CD14-positive monocyte (primary cell): ENCODE measurements at regions not wholly inside any gene's neighbourhood (a gene's known extent, or its start where the extent isn't known, plus 50 kb on each side); places are given as distances from the start of the nearest gene placed in this dataset.

Experiments
- DNase-seq, 3 donors: peaks; one replicate each; pipeline ENCODE4 v3.0.0-alpha.2; 2011 to 2022
- H2AFZ ChIP-seq: 2 replicates; pipeline ENCODE4 v1.6.0; 2012; ENCODE audit warnings: mild to moderate bottlenecking, low read depth, low read length, inconsistent platforms; ENCODE audit not compliant: insufficient read depth, poor library complexity, severe bottlenecking
- H3K27ac ChIP-seq, 2 donors: 1 replicate in 1 of 2; 2 replicates in 1 of 2; pipeline ENCODE4 v1.5.1; 2012 to 2013; ENCODE audit warnings: low read length in 2 of 2, control low read depth in 1 of 2, inconsistent platforms in 1 of 2, low read depth in 1 of 2, mild to moderate bottlenecking in 1 of 2
- H3K27me3 ChIP-seq, 2 donors: one replicate each; pipeline versions ENCODE4 v1.6.0 to v1.6.1; 2011 to 2013; ENCODE audit warnings: low read length in 2 of 2; ENCODE audit not compliant: control insufficient read depth in 2 of 2, insufficient read depth in 2 of 2
- H3K36me3 ChIP-seq, 2 donors: replicated peaks in 1 of 2; 1 replicate in 1 of 2; 2 replicates in 1 of 2; pipeline versions ENCODE4 v1.5.1 to v1.6.1; 2012 to 2013; ENCODE audit warnings: low read length in 2 of 2, control low read depth in 1 of 2, inconsistent platforms in 1 of 2, mild to moderate bottlenecking in 1 of 2; ENCODE audit not compliant: insufficient read depth in 2 of 2, control insufficient read depth in 1 of 2
- H3K4me1 ChIP-seq, 2 donors: 1 replicate in 1 of 2; 2 replicates in 1 of 2; pipeline versions ENCODE4 v1.5.1 to v1.6.1; 2012 to 2013; ENCODE audit warnings: low read length in 2 of 2, control low read depth in 1 of 2, inconsistent platforms in 1 of 2, mild to moderate bottlenecking in 1 of 2, moderate library complexity in 1 of 2; ENCODE audit not compliant: insufficient read depth in 2 of 2, control insufficient read depth in 1 of 2
- H3K4me2 ChIP-seq: replicated peaks from 2 replicates; pipeline ENCODE3; 2012; ENCODE audit warnings: low read length, moderate library complexity, mild to moderate bottlenecking; ENCODE audit not compliant: poor library complexity, severe bottlenecking; ENCODE audit errors: extremely low read depth
- H3K4me3 ChIP-seq, 3 experiments: fragments of 200-600 bp in 1 of 3; sonication (generic) in 1 of 3; replicated peaks in 1 of 3; 1 replicate in 2 of 3; 2 replicates in 1 of 3; pipeline ENCODE4 v1.5.1; 2011 to 2013; ENCODE audit warnings: low read length in 3 of 3, mild to moderate bottlenecking in 3 of 3, control low read depth in 2 of 3, low read depth in 2 of 3, inconsistent platforms in 1 of 3, moderate library complexity in 1 of 3
- H3K79me2 ChIP-seq: 2 replicates; pipeline ENCODE4 v1.6.0; 2012; ENCODE audit warnings: mild to moderate bottlenecking, control low read depth, inconsistent platforms, low read length, moderate library complexity; ENCODE audit not compliant: insufficient read depth
- H3K9ac ChIP-seq: 2 replicates; pipeline ENCODE4 v1.6.0; 2017; ENCODE audit warnings: low read length, mild to moderate bottlenecking; ENCODE audit not compliant: insufficient read depth, poor library complexity, severe bottlenecking
- H3K9me3 ChIP-seq, 2 donors: replicated peaks in 1 of 2; 1 replicate in 1 of 2; 2 replicates in 1 of 2; pipeline versions ENCODE4 v1.5.1 to v1.6.1; 2012 to 2013; ENCODE audit warnings: low read length in 2 of 2, control low read depth in 1 of 2; ENCODE audit not compliant: control insufficient read depth in 1 of 2, insufficient read depth in 1 of 2
- H4K20me1 ChIP-seq: 2 replicates; pipeline ENCODE4 v1.6.0; 2012; ENCODE audit warnings: mild to moderate bottlenecking, low read length, control low read depth, moderate library complexity; ENCODE audit not compliant: insufficient read depth
- H3K27ac Mint-ChIP-seq, 7 donors: one replicate each; pipeline ENCODE4 v1.8.0; 2020; ENCODE audit warnings: mild to moderate bottlenecking in 7 of 7, mixed read lengths in 7 of 7, moderate library complexity in 6 of 7, inconsistent platforms in 2 of 7
- H3K27me3 Mint-ChIP-seq, 3 donors: one replicate each; pipeline ENCODE4 v1.8.0; 2021 to 2022; ENCODE audit warnings: low read depth in 3 of 3, mild to moderate bottlenecking in 3 of 3, mixed read lengths in 3 of 3, moderate library complexity in 3 of 3, inconsistent platforms in 1 of 3
- H3K36me3 Mint-ChIP-seq, 2 donors: one replicate each; pipeline ENCODE4 v1.8.0; 2020; ENCODE audit warnings: mixed read lengths in 2 of 2, inconsistent platforms in 1 of 2, mild to moderate bottlenecking in 1 of 2
- H3K4me1 Mint-ChIP-seq: one replicate; pipeline ENCODE4 v1.8.0; 2020; ENCODE audit warnings: mild to moderate bottlenecking, mixed read lengths
- H3K4me3 Mint-ChIP-seq, 2 donors: one replicate each; pipeline ENCODE4 v1.8.0; 2020; ENCODE audit warnings: mild to moderate bottlenecking in 2 of 2, mixed read lengths in 2 of 2, moderate library complexity in 1 of 2
- H3K9me3 Mint-ChIP-seq, 7 donors: one replicate each; pipeline ENCODE4 v1.8.0; 2020 to 2022; ENCODE audit warnings: mixed read lengths in 7 of 7, mild to moderate bottlenecking in 6 of 7, moderate library complexity in 6 of 7, inconsistent platforms in 2 of 7
- CTCF ChIP-seq: fragments of 200-600 bp; IDR thresholded peaks from one replicate; pipeline ENCODE4 v1.8.0; 2022; ENCODE audit warnings: antibody characterized with exemption, mild to moderate bottlenecking
- WGBS: methylation state at CpG from one replicate; pipeline ENCODE4 v1.1.5; 2013; ENCODE audit warnings: missing lambda C conversion rate; ENCODE audit not compliant: insufficient coverage; 5-methylcytosine and 5-hydroxymethylcytosine counted together
- intact Hi-C, 2 donors: fragments of 100-400 bp; cut with micrococcal nuclease; formaldehyde crosslinking; loops; one replicate each; pipeline versions ENCODE4 v1.15.0 to v1.15.1; 2023

- Histone ChIP-seq H3K4me1 (peaks cover 3 to 13% of the 10 kb centered on the region in 2 donors), H3K27ac (no peak overlapping the region), H3K9me3 (no peaks in the 10 kb centered on the region), H3K79me2 (no peaks in the 10 kb centered on the region), H3K27me3 (no peaks in the 10 kb centered on the region), H3K4me2 (no peak overlapping the region), H3K4me3 (no peak overlapping the region), H3K9ac (no peak overlapping the region), H2AFZ (no peak overlapping the region), H3K36me3 (no peaks in the 10 kb centered on the region), H4K20me1 (no peaks in the 10 kb centered on the region)
- intact Hi-C loops: no loop called here
- peaks cover 0 to 7% (median 0%) of the 10 kb centered on the region in 7 donors for H3K9me3 Mint-ChIP-seq
- H3K27me3 Mint-ChIP-seq: no peaks in the 10 kb centered on the region
- TF ChIP-seq CTCF: no peak
- no peak overlapping the region for H3K4me3 Mint-ChIP-seq
- 83% methylated on average over 1 of the region's 3 CpGs for WGBS
- H3K36me3 Mint-ChIP-seq: no peaks in the 10 kb centered on the region
- H3K27ac Mint-ChIP-seq: no peak overlapping the region
- H3K4me1 Mint-ChIP-seq: peaks cover 15% of the 10 kb centered on the region
- no peak for DNase-seq
Observed at GRCh38 chr6:140068801-140069200, 694.4 kb upstream of the CITED2 start.

GRCh38 chr6:140064366-140064765 is 689.9 kb upstream of the CITED2 start:
- Histone ChIP-seq H3K27me3 (no peaks in the 10 kb centered on the region), H3K79me2 (no peaks in the 10 kb centered on the region), H3K9me3 (no peaks in the 10 kb centered on the region), H3K9ac (no peak overlapping the region), H3K27ac (no peak overlapping the region), H4K20me1 (no peaks in the 10 kb centered on the region), H2AFZ (no peak overlapping the region), H3K36me3 (no peaks in the 10 kb centered on the region), H3K4me2 (no peak overlapping the region), H3K4me3 (no peak overlapping the region), H3K4me1 (no peaks in the 10 kb centered on the region)
- H3K27me3 Mint-ChIP-seq: no peaks in the 10 kb centered on the region
- H3K9me3 Mint-ChIP-seq: peaks cover 0 to 7% (median 2%) of the 10 kb centered on the region in 7 donors
- no peak for TF ChIP-seq CTCF
- no peak for DNase-seq
- H3K4me1 Mint-ChIP-seq: peaks cover 3% of the 10 kb centered on the region
- intact Hi-C loops: no loop called here
- H3K4me3 Mint-ChIP-seq: no peak overlapping the region
- no peaks in the 10 kb centered on the region for H3K36me3 Mint-ChIP-seq
- WGBS: 100% methylated on average over 1 of the region's 7 CpGs
- no peak overlapping the region for H3K27ac Mint-ChIP-seq
